ENCODE measurements at regions not wholly inside any gene's neighbourhood (a gene's known extent, or its start where the extent isn't known, plus 50 kb on each side); places are given as distances from the start of the nearest gene placed in this dataset.
"Not testable (repeated sequence)": the region's sequence is repeated elsewhere in the genome, so short reads cannot be mapped to it uniquely, and the experiment has no call there.

DNA sequence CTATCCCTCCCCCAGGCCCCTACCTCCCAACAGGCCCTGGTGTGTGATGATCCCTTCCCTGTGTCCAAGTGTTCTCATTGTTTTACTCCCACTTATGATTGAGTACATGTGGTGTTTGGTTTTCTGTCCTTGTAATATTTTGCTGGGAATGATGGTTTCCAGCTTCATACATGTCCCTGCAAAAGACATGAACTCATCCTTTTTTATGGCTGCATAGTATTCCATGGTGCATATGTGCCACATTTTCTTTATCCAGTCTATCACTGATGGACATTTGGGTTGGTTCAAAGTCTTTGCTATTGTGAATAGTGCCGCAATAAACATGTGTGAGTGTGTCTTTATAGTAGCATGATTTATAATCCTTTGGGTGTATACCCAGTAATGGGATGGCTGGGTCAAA, 151.7 kb downstream of the VSIG4 start:
- TF ChIP-seq, protein P1, sequence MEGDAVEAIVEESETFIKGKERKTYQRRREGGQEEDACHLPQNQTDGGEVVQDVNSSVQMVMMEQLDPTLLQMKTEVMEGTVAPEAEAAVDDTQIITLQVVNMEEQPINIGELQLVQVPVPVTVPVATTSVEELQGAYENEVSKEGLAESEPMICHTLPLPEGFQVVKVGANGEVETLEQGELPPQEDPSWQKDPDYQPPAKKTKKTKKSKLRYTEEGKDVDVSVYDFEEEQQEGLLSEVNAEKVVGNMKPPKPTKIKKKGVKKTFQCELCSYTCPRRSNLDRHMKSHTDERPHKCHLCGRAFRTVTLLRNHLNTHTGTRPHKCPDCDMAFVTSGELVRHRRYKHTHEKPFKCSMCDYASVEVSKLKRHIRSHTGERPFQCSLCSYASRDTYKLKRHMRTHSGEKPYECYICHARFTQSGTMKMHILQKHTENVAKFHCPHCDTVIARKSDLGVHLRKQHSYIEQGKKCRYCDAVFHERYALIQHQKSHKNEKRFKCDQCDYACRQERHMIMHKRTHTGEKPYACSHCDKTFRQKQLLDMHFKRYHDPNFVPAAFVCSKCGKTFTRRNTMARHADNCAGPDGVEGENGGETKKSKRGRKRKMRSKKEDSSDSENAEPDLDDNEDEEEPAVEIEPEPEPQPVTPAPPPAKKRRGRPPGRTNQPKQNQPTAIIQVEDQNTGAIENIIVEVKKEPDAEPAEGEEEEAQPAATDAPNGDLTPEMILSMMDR (conservative IDR thresholded peaks at IDR 0.05) = not testable (repeated sequence)
- TF ChIP-seq EZH2 (IDR thresholded peaks at IDR 0.05; ENCODE audit: low read depth) = not testable (repeated sequence)

Measured in PC-9 (cell line).